ENCODE measurements at regions not wholly inside any gene's neighbourhood (a gene's known extent, or its start where the extent isn't known, plus 50 kb on each side); places are given as distances from the start of the nearest gene placed in this dataset.

DNA sequence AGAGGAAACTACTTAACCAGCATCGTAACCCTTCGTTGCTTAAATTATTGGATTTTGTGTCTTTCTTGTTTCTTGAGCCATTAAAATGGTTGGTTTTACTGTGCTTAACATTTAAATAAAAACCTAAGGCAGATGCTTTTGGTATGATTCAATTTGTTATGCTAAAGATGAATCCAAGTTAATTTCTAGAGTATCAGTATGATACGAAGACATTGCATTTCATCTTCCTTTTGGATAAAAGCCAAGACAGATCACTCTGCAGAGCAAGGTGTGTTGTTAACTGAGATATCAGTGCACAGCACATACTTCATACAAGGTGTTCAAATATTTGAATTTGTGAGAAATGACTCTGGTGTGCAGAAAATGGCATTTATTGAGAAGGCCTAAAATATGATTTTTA, 480.5 kb downstream of the PCNX1 start:
- no peak for DNase-seq
- no peak for TF ChIP-seq POLR2A (IDR thresholded peaks at IDR 0.05)
- TF ChIP-seq POLR2AphosphoS5 (IDR thresholded peaks at IDR 0.05) = no peak
- TF ChIP-seq EP300 (IDR thresholded peaks at IDR 0.05) = no peak
- TF ChIP-seq, protein P1, sequence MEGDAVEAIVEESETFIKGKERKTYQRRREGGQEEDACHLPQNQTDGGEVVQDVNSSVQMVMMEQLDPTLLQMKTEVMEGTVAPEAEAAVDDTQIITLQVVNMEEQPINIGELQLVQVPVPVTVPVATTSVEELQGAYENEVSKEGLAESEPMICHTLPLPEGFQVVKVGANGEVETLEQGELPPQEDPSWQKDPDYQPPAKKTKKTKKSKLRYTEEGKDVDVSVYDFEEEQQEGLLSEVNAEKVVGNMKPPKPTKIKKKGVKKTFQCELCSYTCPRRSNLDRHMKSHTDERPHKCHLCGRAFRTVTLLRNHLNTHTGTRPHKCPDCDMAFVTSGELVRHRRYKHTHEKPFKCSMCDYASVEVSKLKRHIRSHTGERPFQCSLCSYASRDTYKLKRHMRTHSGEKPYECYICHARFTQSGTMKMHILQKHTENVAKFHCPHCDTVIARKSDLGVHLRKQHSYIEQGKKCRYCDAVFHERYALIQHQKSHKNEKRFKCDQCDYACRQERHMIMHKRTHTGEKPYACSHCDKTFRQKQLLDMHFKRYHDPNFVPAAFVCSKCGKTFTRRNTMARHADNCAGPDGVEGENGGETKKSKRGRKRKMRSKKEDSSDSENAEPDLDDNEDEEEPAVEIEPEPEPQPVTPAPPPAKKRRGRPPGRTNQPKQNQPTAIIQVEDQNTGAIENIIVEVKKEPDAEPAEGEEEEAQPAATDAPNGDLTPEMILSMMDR (IDR thresholded peaks at IDR 0.05) = no peak
- H3K4me1 ChIP-seq = peaks cover 8 to 34% (median 23%) of the 10 kb centered on the region in 4 donors
- 85 to 92% (median 88%) methylated on average over 3 of the region's 3 CpGs for WGBS, 5 donors
- H3K9me3 ChIP-seq = no peaks in the 10 kb centered on the region
- no peaks in the 10 kb centered on the region for H3K36me3 ChIP-seq
- intact Hi-C loops (cut with DNase I; ENCODE audit: low total_unique reads) = no loop called here
- H3K27ac ChIP-seq = no peak overlapping the region
- no peak overlapping the region for H3K4me3 ChIP-seq
- H3K27me3 ChIP-seq = no peaks in the 10 kb centered on the region

DNA sequence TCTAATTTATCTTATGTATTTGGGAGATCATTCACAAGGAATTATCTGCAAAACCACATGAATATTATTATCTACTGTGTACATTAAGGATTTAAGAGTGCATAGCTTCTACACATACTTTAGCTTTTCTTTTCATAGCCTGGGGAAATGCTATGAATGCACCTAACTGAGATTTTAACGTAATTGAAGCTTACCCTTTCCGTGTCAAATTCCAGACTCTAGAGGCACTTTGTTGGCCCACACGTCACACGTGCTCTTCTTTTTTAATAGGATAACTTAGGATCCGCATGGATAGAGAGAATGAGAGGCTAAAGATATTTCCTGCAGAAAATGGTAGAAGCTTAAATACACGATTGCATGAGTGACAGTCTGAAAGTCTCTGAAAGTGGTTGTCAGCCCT, 481.1 kb downstream of the PCNX1 start:
- no peak for TF ChIP-seq POLR2AphosphoS5 (IDR thresholded peaks at IDR 0.05)
- no peak for TF ChIP-seq POLR2A (IDR thresholded peaks at IDR 0.05)
- TF ChIP-seq, protein P1 (IDR thresholded peaks at IDR 0.05) = no peak
- no peak for TF ChIP-seq EP300 (IDR thresholded peaks at IDR 0.05)
- no peak for DNase-seq
- WGBS, 5 donors = 80 to 93% (median 83%) methylated on average over 6 of the region's 6 CpGs
- intact Hi-C loops (cut with DNase I; ENCODE audit: low total_unique reads) = no loop called here
- H3K36me3 ChIP-seq = no peaks in the 10 kb centered on the region
- no peak overlapping the region for H3K4me3 ChIP-seq
- no peaks in the 10 kb centered on the region for H3K9me3 ChIP-seq
- peaks cover 8 to 29% (median 20%) of the 10 kb centered on the region in 4 donors for H3K4me1 ChIP-seq
- H3K27ac ChIP-seq = no peak overlapping the region
- no peaks in the 10 kb centered on the region for H3K27me3 ChIP-seq

DNA sequence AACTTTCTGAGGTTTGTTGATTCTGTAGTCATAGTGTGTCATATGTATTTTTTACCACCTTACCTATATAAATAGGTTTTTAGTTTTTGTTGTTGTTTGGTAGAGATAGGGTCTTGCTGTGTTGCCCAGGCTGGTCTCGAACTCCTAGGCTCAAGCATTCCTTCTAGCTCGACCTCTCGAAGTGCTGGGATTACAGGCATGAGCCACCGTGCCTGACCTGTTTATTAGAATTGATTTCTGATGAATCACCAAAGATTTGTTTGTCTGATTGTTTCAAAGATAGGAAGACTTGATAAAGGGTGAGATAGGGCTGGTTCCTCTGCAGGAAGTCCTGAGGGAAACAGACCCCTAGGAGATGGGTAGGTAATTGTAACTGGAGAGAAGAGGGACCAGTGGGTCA, 481.6 kb downstream of the PCNX1 start:
- intact Hi-C loops (cut with DNase I; ENCODE audit: low total_unique reads) = no loop called here
- Histone ChIP-seq H3K36me3 (no peaks in the 10 kb centered on the region), H3K4me1 (peaks cover 6 to 27% (median 16%) of the 10 kb centered on the region in 4 donors), H3K4me3 (no peak overlapping the region), H3K9me3 (no peaks in the 10 kb centered on the region), H3K27ac (no peak overlapping the region), H3K27me3 (no peaks in the 10 kb centered on the region)
- TF ChIP-seq EP300 (IDR thresholded peaks at IDR 0.05) = no peak
- TF ChIP-seq, protein P1 (IDR thresholded peaks at IDR 0.05) = no peak
- TF ChIP-seq POLR2A (IDR thresholded peaks at IDR 0.05) = no peak
- no peak for TF ChIP-seq POLR2AphosphoS5 (IDR thresholded peaks at IDR 0.05)
- WGBS, 5 donors = 81 to 90% (median 86%) methylated on average over 4 of the region's 4 CpGs
- no peak for DNase-seq

DNA sequence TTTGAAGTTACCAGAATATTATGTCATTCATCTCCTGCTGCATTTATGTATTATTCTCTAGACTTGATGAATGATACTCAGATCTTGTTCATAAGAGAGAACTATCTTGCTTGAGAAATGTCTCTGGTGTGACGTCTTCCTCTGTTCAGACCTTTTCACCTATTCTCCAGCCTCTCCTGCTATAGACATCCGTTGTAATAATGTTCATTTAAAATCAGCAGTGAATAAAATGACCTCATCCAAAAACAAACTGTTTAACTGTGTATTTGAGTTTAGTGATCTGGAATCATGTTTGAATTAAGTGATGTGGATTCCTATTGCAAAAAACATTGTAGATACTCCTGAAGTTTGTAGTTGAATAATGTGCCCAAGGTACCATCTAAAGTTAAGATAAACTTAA, 487.1 kb downstream of the PCNX1 start:
- H3K9me3 ChIP-seq = no peaks in the 10 kb centered on the region
- peaks cover 0 to 26% (median 8%) of the 10 kb centered on the region in 4 donors for H3K4me1 ChIP-seq
- H3K4me3 ChIP-seq = no peak overlapping the region
- WGBS, 5 donors = 53 to 60% (median 57%) methylated on average over 2 of the region's 2 CpGs
- H3K27me3 ChIP-seq = no peaks in the 10 kb centered on the region
- TF ChIP-seq EP300 (IDR thresholded peaks at IDR 0.05) (no peak), POLR2A (IDR thresholded peaks at IDR 0.05) (no peak), POLR2AphosphoS5 (IDR thresholded peaks at IDR 0.05) (no peak)
- TF ChIP-seq, protein P1 (IDR thresholded peaks at IDR 0.05) = no peak
- no peak overlapping the region for H3K27ac ChIP-seq
- intact Hi-C loops (cut with DNase I; ENCODE audit: low total_unique reads) = no loop called here
- H3K36me3 ChIP-seq = no peaks in the 10 kb centered on the region
- DNase-seq = no peak

Data from stomach (tissue), 8 donors.